ENCODE measurements at regions not wholly inside any gene's neighbourhood (a gene's known extent, or its start where the extent isn't known, plus 50 kb on each side); places are given as distances from the start of the nearest gene placed in this dataset.

DNA sequence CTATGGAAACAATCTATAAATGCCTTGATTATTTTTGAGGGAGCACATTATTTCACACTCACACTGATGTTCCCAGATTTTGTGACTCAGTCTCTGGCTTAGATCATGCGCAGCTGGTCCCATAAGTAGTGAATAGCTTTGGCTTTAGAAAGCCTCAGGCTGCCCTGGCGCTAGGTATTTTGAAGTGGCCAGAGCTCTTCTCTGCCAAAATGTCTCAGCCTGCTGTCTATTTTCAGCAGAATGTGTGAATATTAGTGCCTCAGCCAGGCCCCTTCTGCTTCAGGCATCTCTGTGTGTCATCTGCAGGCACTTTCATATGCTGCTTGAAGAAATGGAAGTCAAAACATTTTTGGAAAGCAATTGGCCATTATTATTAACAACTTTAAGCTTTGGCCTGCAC is 931.0 kb upstream of the INTU start:
- dilution Hi-C loops (cut with MboI; ENCODE audit: extremely low pct_ligation_motif_present, low sequenced_read_pairs): no loop called here

DNA sequence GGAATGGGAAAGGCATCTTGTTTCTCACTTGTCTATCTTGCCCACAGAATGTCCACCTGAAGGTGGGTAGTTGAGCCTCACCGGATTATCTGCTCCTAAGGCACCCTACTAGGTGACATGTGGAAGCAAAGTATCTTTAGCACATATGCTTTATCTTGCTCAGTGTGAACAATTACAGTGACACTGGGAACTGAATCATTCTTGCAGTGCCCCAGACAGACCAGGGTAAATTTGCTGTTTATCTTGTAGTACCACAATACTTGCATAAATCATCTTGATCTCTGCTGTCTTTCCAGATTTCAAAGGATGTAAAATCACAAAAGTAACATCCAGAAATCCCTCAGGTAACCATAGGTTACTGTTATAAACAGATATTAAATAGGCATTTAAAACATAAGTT is 930.0 kb upstream of the INTU start:
- no peaks in the 10 kb centered on the region for H3K79me2 ChIP-seq (ENCODE audit: control insufficient read depth, insufficient read depth, low read length)
- no peak overlapping the region for H3K4me2 ChIP-seq (ENCODE audit: insufficient read depth, low read length)
- H3K4me3 ChIP-seq (replicated peaks in 1 of 3; ENCODE audit: insufficient read depth in 1 of 3, low read depth in 1 of 3, low read length in 3 of 3): no peak overlapping the region
- no peaks in the 10 kb centered on the region for H3K27me3 ChIP-seq (ENCODE audit: control insufficient read depth in 2 of 2, insufficient read depth in 2 of 2, low read length in 2 of 2)
- dilution Hi-C loops (cut with MboI; ENCODE audit: extremely low pct_ligation_motif_present, low sequenced_read_pairs): no loop called here
- intact Hi-C loops (cut with micrococcal nuclease): no loop called here
- H3K9me3 ChIP-seq (replicated peaks; ENCODE audit: control insufficient read depth, insufficient read depth, low read length): no peaks in the 10 kb centered on the region
- DNase-seq (ENCODE audit: low read depth, low spot score) (no peak), FAIRE-seq (no peak)
- H3K9ac ChIP-seq (replicated peaks; ENCODE audit: extremely low read depth, insufficient read depth, low read length): no peak overlapping the region
- ChIA-PET POLR2A (no interaction called here), CTCF (no interaction called here)
- no TSS peak for BruUV-seq (replicated peaks)
- no peaks in the 10 kb centered on the region for H3K36me3 ChIP-seq (ENCODE audit: control insufficient read depth in 2 of 2, extremely low read depth in 1 of 2, insufficient read depth in 2 of 2, low read length in 2 of 2)
- H3K27ac ChIP-seq (ENCODE audit: insufficient read depth, low read depth, low read length): no peak overlapping the region
- TF ChIP-seq MYC (IDR thresholded peaks at IDR 0.05; ENCODE audit: low read depth, low read length): no peak
- TF ChIP-seq, protein P1, sequence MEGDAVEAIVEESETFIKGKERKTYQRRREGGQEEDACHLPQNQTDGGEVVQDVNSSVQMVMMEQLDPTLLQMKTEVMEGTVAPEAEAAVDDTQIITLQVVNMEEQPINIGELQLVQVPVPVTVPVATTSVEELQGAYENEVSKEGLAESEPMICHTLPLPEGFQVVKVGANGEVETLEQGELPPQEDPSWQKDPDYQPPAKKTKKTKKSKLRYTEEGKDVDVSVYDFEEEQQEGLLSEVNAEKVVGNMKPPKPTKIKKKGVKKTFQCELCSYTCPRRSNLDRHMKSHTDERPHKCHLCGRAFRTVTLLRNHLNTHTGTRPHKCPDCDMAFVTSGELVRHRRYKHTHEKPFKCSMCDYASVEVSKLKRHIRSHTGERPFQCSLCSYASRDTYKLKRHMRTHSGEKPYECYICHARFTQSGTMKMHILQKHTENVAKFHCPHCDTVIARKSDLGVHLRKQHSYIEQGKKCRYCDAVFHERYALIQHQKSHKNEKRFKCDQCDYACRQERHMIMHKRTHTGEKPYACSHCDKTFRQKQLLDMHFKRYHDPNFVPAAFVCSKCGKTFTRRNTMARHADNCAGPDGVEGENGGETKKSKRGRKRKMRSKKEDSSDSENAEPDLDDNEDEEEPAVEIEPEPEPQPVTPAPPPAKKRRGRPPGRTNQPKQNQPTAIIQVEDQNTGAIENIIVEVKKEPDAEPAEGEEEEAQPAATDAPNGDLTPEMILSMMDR (IDR thresholded peaks at IDR 0.05; ENCODE audit: extremely low read depth in 1 of 2, insufficient read depth in 1 of 2, low read depth in 1 of 2, low read length in 2 of 2): no peak
- no peak for TF ChIP-seq POLR2AphosphoS5 (IDR thresholded peaks at IDR 0.05; ENCODE audit: insufficient read depth, low read depth, low read length)
- no peak for TF ChIP-seq EZH2 (IDR thresholded peaks at IDR 0.05; ENCODE audit: borderline replicate concordance, low read depth, low read length, severe bottlenecking)
- no peak for TF ChIP-seq POLR2A (IDR thresholded peaks at IDR 0.05; ENCODE audit: low read depth, low read length)
- no peak for TF ChIP-seq JUN (IDR thresholded peaks at IDR 0.05; ENCODE audit: borderline replicate concordance, insufficient read depth, insufficient read length, low read depth)
- TF ChIP-seq GATA2 (IDR thresholded peaks at IDR 0.05; ENCODE audit: insufficient read depth, insufficient read length, low read depth, low read length): no peak
- TF ChIP-seq, protein P2, sequence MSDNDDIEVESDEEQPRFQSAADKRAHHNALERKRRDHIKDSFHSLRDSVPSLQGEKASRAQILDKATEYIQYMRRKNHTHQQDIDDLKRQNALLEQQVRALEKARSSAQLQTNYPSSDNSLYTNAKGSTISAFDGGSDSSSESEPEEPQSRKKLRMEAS (IDR thresholded peaks at IDR 0.05; ENCODE audit: insufficient read depth, insufficient read length): no peak
- no peak for TF ChIP-seq FOS (IDR thresholded peaks at IDR 0.05; ENCODE audit: borderline replicate concordance, insufficient read depth, low read length)
- H3K9me1 ChIP-seq (replicated peaks; ENCODE audit: control insufficient read depth, extremely low read depth, insufficient read depth, low read length): no peaks in the 10 kb centered on the region
- H2AFZ ChIP-seq (ENCODE audit: low read depth, low read length): no peak overlapping the region
- H3K4me1 ChIP-seq (ENCODE audit: control insufficient read depth, extremely low read depth, insufficient read depth, low read length): peaks cover 5% of the 10 kb centered on the region
- H4K20me1 ChIP-seq (replicated peaks; ENCODE audit: control insufficient read depth, extremely low read depth, insufficient read depth, low read length): no peaks in the 10 kb centered on the region

More for the DNA sequence above, 931.0 kb upstream of the INTU start:
- intact Hi-C loops (cut with micrococcal nuclease): no loop called here
- Histone ChIP-seq H3K27me3 (ENCODE audit: control insufficient read depth in 2 of 2, insufficient read depth in 2 of 2, low read length in 2 of 2) (no peaks in the 10 kb centered on the region), H3K27ac (ENCODE audit: insufficient read depth, low read depth, low read length) (no peak overlapping the region), H3K9ac (replicated peaks; ENCODE audit: extremely low read depth, insufficient read depth, low read length) (no peak overlapping the region), H3K36me3 (ENCODE audit: control insufficient read depth in 2 of 2, extremely low read depth in 1 of 2, insufficient read depth in 2 of 2, low read length in 2 of 2) (no peaks in the 10 kb centered on the region), H3K4me1 (ENCODE audit: control insufficient read depth, extremely low read depth, insufficient read depth, low read length) (peaks cover 15% of the 10 kb centered on the region), H3K4me2 (ENCODE audit: insufficient read depth, low read length) (no peak overlapping the region), H3K4me3 (replicated peaks in 1 of 3; ENCODE audit: insufficient read depth in 1 of 3, low read depth in 1 of 3, low read length in 3 of 3) (no peak overlapping the region), H3K79me2 (ENCODE audit: control insufficient read depth, insufficient read depth, low read length) (no peaks in the 10 kb centered on the region), H3K9me1 (replicated peaks; ENCODE audit: control insufficient read depth, extremely low read depth, insufficient read depth, low read length) (no peaks in the 10 kb centered on the region), H3K9me3 (replicated peaks; ENCODE audit: control insufficient read depth, insufficient read depth, low read length) (no peaks in the 10 kb centered on the region), H4K20me1 (replicated peaks; ENCODE audit: control insufficient read depth, extremely low read depth, insufficient read depth, low read length) (no peaks in the 10 kb centered on the region), H2AFZ (ENCODE audit: low read depth, low read length) (no peak overlapping the region)
- FAIRE-seq (no peak), DNase-seq (ENCODE audit: low read depth, low spot score) (no peak)
- BruUV-seq (replicated peaks): no TSS peak
- POLR2A ChIA-PET: no interaction called here
- CTCF ChIA-PET: no interaction called here
- TF ChIP-seq POLR2A (IDR thresholded peaks at IDR 0.05; ENCODE audit: low read depth, low read length) (no peak), GATA2 (IDR thresholded peaks at IDR 0.05; ENCODE audit: insufficient read depth, insufficient read length, low read depth, low read length) (no peak), POLR2AphosphoS5 (IDR thresholded peaks at IDR 0.05; ENCODE audit: insufficient read depth, low read depth, low read length) (no peak), JUN (IDR thresholded peaks at IDR 0.05; ENCODE audit: borderline replicate concordance, insufficient read depth, insufficient read length, low read depth) (no peak)
